ENCODE measurements at regions not wholly inside any gene's neighbourhood (a gene's known extent, or its start where the extent isn't known, plus 50 kb on each side); places are given as distances from the start of the nearest gene placed in this dataset.

GRCh38 chr6:138719744-138720143, 53.8 kb upstream of the CCDC28A start:
- TF ChIP-seq, protein P1, sequence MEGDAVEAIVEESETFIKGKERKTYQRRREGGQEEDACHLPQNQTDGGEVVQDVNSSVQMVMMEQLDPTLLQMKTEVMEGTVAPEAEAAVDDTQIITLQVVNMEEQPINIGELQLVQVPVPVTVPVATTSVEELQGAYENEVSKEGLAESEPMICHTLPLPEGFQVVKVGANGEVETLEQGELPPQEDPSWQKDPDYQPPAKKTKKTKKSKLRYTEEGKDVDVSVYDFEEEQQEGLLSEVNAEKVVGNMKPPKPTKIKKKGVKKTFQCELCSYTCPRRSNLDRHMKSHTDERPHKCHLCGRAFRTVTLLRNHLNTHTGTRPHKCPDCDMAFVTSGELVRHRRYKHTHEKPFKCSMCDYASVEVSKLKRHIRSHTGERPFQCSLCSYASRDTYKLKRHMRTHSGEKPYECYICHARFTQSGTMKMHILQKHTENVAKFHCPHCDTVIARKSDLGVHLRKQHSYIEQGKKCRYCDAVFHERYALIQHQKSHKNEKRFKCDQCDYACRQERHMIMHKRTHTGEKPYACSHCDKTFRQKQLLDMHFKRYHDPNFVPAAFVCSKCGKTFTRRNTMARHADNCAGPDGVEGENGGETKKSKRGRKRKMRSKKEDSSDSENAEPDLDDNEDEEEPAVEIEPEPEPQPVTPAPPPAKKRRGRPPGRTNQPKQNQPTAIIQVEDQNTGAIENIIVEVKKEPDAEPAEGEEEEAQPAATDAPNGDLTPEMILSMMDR (conservative IDR thresholded peaks at IDR 0.05): no peak
- no peak for TF ChIP-seq EZH2 (IDR thresholded peaks at IDR 0.05; ENCODE audit: low read depth)

Measured in PC-9 (cell line).